ENCODE measurements at regions not wholly inside any gene's neighbourhood (a gene's known extent, or its start where the extent isn't known, plus 50 kb on each side); places are given as distances from the start of the nearest gene placed in this dataset.

DNA sequence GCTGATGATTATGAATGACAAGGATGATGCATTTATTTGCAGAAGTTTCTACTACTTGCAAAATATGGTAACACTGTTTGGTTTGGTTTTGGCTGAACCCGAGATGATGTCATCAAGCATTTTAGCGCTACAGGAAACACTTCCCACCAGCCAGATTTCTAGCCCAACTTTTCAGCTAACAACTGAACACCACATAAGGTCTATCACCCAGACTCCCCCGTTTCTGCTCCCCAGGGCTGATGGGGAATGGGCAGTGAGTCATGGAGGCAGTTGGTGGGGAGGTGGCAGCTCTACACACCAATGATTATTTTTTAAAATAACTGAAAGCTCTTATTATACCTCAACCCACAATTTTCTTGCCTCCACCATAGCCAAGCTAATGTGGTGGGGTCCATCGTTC is 302.9 kb downstream of the CEMIP2 start:
- TF ChIP-seq ZSCAN20 (CRISPR knock-in tag; IDR thresholded peaks at IDR 0.05): no peak
- TF ChIP-seq POLR2A (IDR thresholded peaks at IDR 0.05; ENCODE audit: low read length): no peak
- TF ChIP-seq, protein P1, sequence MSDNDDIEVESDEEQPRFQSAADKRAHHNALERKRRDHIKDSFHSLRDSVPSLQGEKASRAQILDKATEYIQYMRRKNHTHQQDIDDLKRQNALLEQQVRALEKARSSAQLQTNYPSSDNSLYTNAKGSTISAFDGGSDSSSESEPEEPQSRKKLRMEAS (IDR thresholded peaks at IDR 0.05): no peak

Data from A549 (cell line).